ENCODE measurements at regions not wholly inside any gene's neighbourhood (a gene's known extent, or its start where the extent isn't known, plus 50 kb on each side); places are given as distances from the start of the nearest gene placed in this dataset.
"Not testable (repeated sequence)": the region's sequence is repeated elsewhere in the genome, so short reads cannot be mapped to it uniquely, and the experiment has no call there.

DNA sequence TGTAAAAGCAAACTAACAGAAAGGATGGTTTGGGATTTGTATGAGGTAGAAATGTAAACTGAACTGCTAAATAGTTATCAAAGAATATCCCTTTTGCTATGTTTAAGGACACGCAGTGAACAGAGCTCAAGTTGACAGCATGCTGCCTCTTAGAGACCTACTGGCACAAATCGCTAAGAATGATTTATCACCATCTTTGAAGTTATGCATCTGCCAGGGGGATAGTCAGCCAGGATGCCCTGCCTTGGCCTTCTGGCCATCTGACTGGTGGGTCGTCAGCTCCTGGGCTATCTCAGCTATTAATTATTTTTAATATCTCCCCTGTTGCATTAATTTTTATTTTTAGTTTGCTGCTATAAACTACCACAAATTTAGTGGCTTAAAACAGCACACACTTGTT is 334.8 kb upstream of the KAZN start:
- no peaks in the 10 kb centered on the region for H3K27me3 ChIP-seq (ENCODE audit: control insufficient read depth in 1 of 2, insufficient read depth in 2 of 2, low read length in 2 of 2)
- no peak overlapping the region for H3K4me3 ChIP-seq (ENCODE audit: low read length in 2 of 2)
- no peak overlapping the region for H3K9ac ChIP-seq (ENCODE audit: low read length in 2 of 2)
- peaks cover 3% of the 10 kb centered on the region for H3K4me1 ChIP-seq (ENCODE audit: control insufficient read depth, insufficient read depth, low read length)
- H3K36me3 ChIP-seq (ENCODE audit: control insufficient read depth in 2 of 2, insufficient read depth in 2 of 2, low read length in 2 of 2) = no peaks in the 10 kb centered on the region
- H3K27ac ChIP-seq (ENCODE audit: low read length) = no peak overlapping the region
- no peaks in the 10 kb centered on the region for H3K9me3 ChIP-seq (ENCODE audit: control insufficient read depth in 2 of 2, low read length in 2 of 2)

DNA sequence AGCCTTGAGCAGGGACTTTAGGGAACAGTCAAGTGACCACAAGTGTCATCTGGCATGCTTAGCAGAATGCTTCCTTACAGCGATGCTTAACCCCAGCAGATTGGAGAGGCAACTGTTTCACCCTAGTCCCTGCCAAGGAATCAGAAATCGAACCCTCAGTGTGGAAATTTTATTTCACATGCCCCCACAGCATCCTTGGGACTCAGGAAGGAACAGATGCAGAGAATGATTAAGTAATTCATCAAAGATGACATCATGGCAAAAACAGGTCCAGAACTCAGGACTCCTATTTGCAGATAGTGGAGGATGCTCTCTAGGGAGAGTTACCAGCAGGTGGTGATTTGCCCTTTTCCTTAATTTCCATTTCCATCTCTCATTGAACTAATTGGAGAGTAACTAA is 333.0 kb upstream of the KAZN start:
- Histone ChIP-seq H3K27me3 (ENCODE audit: control insufficient read depth in 1 of 2, insufficient read depth in 2 of 2, low read length in 2 of 2) (no peaks in the 10 kb centered on the region), H3K4me3 (ENCODE audit: low read length in 2 of 2) (no peak overlapping the region), H3K4me1 (ENCODE audit: control insufficient read depth, insufficient read depth, low read length) (no peaks in the 10 kb centered on the region), H3K36me3 (ENCODE audit: control insufficient read depth in 2 of 2, insufficient read depth in 2 of 2, low read length in 2 of 2) (no peaks in the 10 kb centered on the region), H3K9ac (ENCODE audit: low read length in 2 of 2) (no peak overlapping the region), H3K9me3 (ENCODE audit: control insufficient read depth in 2 of 2, low read length in 2 of 2) (no peaks in the 10 kb centered on the region), H3K27ac (ENCODE audit: low read length) (no peak overlapping the region)

DNA sequence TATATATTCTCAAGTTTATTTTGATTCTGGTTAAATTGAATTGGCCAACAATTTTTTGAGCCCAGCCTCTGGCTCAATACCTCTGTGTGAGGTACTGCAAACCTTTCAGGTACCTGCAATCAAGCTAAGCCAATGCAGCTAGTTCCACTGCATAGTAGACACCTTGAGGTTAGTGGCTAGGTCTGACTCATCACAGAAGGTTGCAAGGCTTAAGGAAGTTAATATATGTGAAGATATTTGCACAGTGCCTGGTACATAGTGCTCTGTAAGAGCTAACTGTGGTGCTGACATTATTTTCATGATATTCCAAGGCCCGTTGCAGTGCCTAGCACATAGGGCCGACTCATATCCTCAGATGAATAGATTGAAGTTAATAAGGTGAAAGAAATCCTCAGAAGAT is 330.5 kb upstream of the KAZN start:
- Histone ChIP-seq H3K27ac (ENCODE audit: low read length) (no peak overlapping the region), H3K27me3 (ENCODE audit: control insufficient read depth in 1 of 2, insufficient read depth in 2 of 2, low read length in 2 of 2) (no peaks in the 10 kb centered on the region), H3K4me3 (ENCODE audit: low read length in 2 of 2) (no peak overlapping the region), H3K36me3 (ENCODE audit: control insufficient read depth in 2 of 2, insufficient read depth in 2 of 2, low read length in 2 of 2) (no peaks in the 10 kb centered on the region), H3K4me1 (ENCODE audit: control insufficient read depth, insufficient read depth, low read length) (no peaks in the 10 kb centered on the region), H3K9ac (ENCODE audit: low read length in 2 of 2) (no peak overlapping the region), H3K9me3 (ENCODE audit: control insufficient read depth in 2 of 2, low read length in 2 of 2) (peaks cover 4% of the 10 kb centered on the region in 2 donors)

- no peak overlapping the region for H3K4me3 ChIP-seq (ENCODE audit: low read length in 2 of 2)
- no peak overlapping the region for H3K9ac ChIP-seq (ENCODE audit: low read length in 2 of 2)
- no peaks in the 10 kb centered on the region for H3K4me1 ChIP-seq (ENCODE audit: control insufficient read depth, insufficient read depth, low read length)
- H3K27ac ChIP-seq (ENCODE audit: low read length) = no peak overlapping the region
- no peaks in the 10 kb centered on the region for H3K36me3 ChIP-seq (ENCODE audit: control insufficient read depth in 2 of 2, insufficient read depth in 2 of 2, low read length in 2 of 2)
- H3K27me3 ChIP-seq (ENCODE audit: control insufficient read depth in 1 of 2, insufficient read depth in 2 of 2, low read length in 2 of 2) = no peaks in the 10 kb centered on the region
- H3K9me3 ChIP-seq (ENCODE audit: control insufficient read depth in 2 of 2, low read length in 2 of 2) = peaks cover 4% of the 10 kb centered on the region in 2 donors
These were observed 327.7 kb upstream of the KAZN start for GRCh38 chr1:14270821-14271220.

DNA sequence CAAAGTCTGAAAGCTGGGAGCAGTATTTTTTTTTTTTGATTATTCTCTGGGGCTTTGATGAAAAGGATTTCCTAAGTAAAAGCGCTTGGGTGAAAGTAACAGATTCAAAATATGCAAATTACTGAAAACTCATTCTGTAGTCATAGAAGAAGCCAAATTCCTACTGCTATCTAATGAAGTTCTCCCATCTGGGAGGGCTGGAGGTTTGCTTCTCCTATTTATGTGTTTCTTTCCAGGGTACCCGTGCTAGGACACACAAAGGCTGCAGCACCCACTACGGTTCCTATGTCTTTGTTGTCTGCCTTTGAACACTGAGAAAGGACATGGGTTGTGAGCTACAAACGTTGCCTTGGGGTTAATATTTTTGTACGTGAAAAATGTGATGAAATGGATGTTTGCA is 324.7 kb upstream of the KAZN start:
- H3K27me3 ChIP-seq (ENCODE audit: control insufficient read depth in 1 of 2, insufficient read depth in 2 of 2, low read length in 2 of 2) = no peaks in the 10 kb centered on the region
- H3K27ac ChIP-seq (ENCODE audit: low read length) = no peak overlapping the region
- no peak overlapping the region for H3K4me3 ChIP-seq (ENCODE audit: low read length in 2 of 2)
- no peak overlapping the region for H3K9ac ChIP-seq (ENCODE audit: low read length in 2 of 2)
- no peaks in the 10 kb centered on the region for H3K4me1 ChIP-seq (ENCODE audit: control insufficient read depth, insufficient read depth, low read length)
- no peaks in the 10 kb centered on the region for H3K36me3 ChIP-seq (ENCODE audit: control insufficient read depth in 2 of 2, insufficient read depth in 2 of 2, low read length in 2 of 2)
- H3K9me3 ChIP-seq (ENCODE audit: control insufficient read depth in 2 of 2, low read length in 2 of 2) = peaks cover 4% of the 10 kb centered on the region in 2 donors

- H3K9me3 ChIP-seq (ENCODE audit: control insufficient read depth in 2 of 2, low read length in 2 of 2); H3K4me1 ChIP-seq (ENCODE audit: control insufficient read depth, insufficient read depth, low read length); H3K27ac ChIP-seq (ENCODE audit: low read length): not testable (repeated sequence)
These were observed 318.6 kb upstream of the KAZN start for GRCh38 chr1:14279891-14280290.

DNA sequence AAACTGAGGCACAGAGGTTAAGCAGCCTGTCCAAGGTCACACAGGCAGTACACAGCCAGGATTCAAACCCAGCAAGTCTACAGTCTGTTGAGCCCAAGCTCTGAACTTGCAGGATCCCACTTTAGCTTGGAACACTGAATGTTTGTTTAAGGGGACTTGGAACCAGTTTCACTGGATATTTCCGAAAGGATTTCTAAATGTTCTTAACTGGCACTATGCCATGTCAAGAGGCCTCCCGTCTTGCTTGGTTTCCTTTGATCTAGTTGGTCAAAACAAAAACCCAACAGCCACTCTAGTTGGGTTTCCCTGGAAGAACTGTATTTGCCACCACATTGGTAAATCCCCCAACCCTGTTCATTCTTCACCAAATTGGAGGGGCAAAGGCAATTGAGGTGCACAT is 317.6 kb upstream of the KAZN start:
- Histone ChIP-seq H3K27me3 (ENCODE audit: control insufficient read depth in 1 of 2, insufficient read depth in 2 of 2, low read length in 2 of 2) (no peaks in the 10 kb centered on the region), H3K4me3 (ENCODE audit: low read length in 2 of 2) (no peak overlapping the region), H3K9ac (ENCODE audit: low read length in 2 of 2) (no peak overlapping the region), H3K4me1 (ENCODE audit: control insufficient read depth, insufficient read depth, low read length) (no peaks in the 10 kb centered on the region), H3K36me3 (ENCODE audit: control insufficient read depth in 2 of 2, insufficient read depth in 2 of 2, low read length in 2 of 2) (no peaks in the 10 kb centered on the region), H3K27ac (ENCODE audit: low read length) (no peak overlapping the region), H3K9me3 (ENCODE audit: control insufficient read depth in 2 of 2, low read length in 2 of 2) (peaks cover 0 to 4% of the 10 kb centered on the region in 2 donors)

More at GRCh38 chr1:14279891-14280290, 318.6 kb upstream of the KAZN start:
- H3K4me3 ChIP-seq (ENCODE audit: low read length in 2 of 2); H3K36me3 ChIP-seq (ENCODE audit: control insufficient read depth in 2 of 2, insufficient read depth in 2 of 2, low read length in 2 of 2); H3K27me3 ChIP-seq (ENCODE audit: control insufficient read depth in 1 of 2, insufficient read depth in 2 of 2, low read length in 2 of 2); H3K9ac ChIP-seq (ENCODE audit: low read length in 2 of 2): not testable (repeated sequence)

DNA sequence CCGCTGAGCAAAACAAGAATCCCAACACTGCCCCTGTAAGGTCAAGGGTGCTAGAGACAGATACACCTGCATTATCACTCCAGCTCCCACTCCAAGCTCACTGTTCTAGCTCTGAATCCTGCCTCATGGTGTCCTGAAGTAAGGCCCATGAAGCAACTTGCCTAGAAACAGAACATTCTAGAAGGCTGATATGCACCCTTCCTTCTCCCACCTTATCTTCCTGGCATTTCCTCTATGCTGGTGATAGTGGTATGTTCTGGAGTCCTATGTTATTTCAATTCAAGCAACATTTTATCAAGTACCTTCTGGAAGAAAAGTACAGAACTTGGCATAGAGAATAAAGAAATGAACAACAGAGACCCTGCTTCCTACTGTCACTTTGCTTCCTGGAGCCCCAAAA is 317.1 kb upstream of the KAZN start:
- H3K36me3 ChIP-seq (ENCODE audit: control insufficient read depth in 2 of 2, insufficient read depth in 2 of 2, low read length in 2 of 2) = no peaks in the 10 kb centered on the region
- H3K4me1 ChIP-seq (ENCODE audit: control insufficient read depth, insufficient read depth, low read length) = no peaks in the 10 kb centered on the region
- H3K27me3 ChIP-seq (ENCODE audit: control insufficient read depth in 1 of 2, insufficient read depth in 2 of 2, low read length in 2 of 2) = no peaks in the 10 kb centered on the region

GRCh38 chr1:14282707-14283106 is 315.8 kb upstream of the KAZN start:
- Histone ChIP-seq H3K27ac (ENCODE audit: low read length) (no peak overlapping the region), H3K4me3 (ENCODE audit: low read length in 2 of 2) (no peak overlapping the region), H3K9ac (ENCODE audit: low read length in 2 of 2) (no peak overlapping the region), H3K36me3 (ENCODE audit: control insufficient read depth in 2 of 2, insufficient read depth in 2 of 2, low read length in 2 of 2) (no peaks in the 10 kb centered on the region), H3K9me3 (ENCODE audit: control insufficient read depth in 2 of 2, low read length in 2 of 2) (peaks cover 0 to 4% of the 10 kb centered on the region in 2 donors), H3K4me1 (ENCODE audit: control insufficient read depth, insufficient read depth, low read length) (no peaks in the 10 kb centered on the region), H3K27me3 (ENCODE audit: control insufficient read depth in 1 of 2, insufficient read depth in 2 of 2, low read length in 2 of 2) (no peaks in the 10 kb centered on the region)

More for the DNA sequence above, 317.1 kb upstream of the KAZN start:
- Histone ChIP-seq H3K9ac (ENCODE audit: low read length in 2 of 2) (no peak overlapping the region), H3K9me3 (ENCODE audit: control insufficient read depth in 2 of 2, low read length in 2 of 2) (peaks cover 0 to 4% of the 10 kb centered on the region in 2 donors), H3K27ac (ENCODE audit: low read length) (no peak overlapping the region), H3K4me3 (ENCODE audit: low read length in 2 of 2) (no peak overlapping the region)

- Histone ChIP-seq H3K27ac (ENCODE audit: low read length) (no peak overlapping the region), H3K4me3 (ENCODE audit: low read length in 2 of 2) (no peak overlapping the region), H3K9me3 (ENCODE audit: control insufficient read depth in 2 of 2, low read length in 2 of 2) (peaks cover 0 to 4% of the 10 kb centered on the region in 2 donors), H3K27me3 (ENCODE audit: control insufficient read depth in 1 of 2, insufficient read depth in 2 of 2, low read length in 2 of 2) (no peaks in the 10 kb centered on the region), H3K9ac (ENCODE audit: low read length in 2 of 2) (no peak overlapping the region), H3K36me3 (ENCODE audit: control insufficient read depth in 2 of 2, insufficient read depth in 2 of 2, low read length in 2 of 2) (no peaks in the 10 kb centered on the region), H3K4me1 (ENCODE audit: control insufficient read depth, insufficient read depth, low read length) (no peaks in the 10 kb centered on the region)
These were observed 313.2 kb upstream of the KAZN start for GRCh38 chr1:14285238-14285637.

DNA sequence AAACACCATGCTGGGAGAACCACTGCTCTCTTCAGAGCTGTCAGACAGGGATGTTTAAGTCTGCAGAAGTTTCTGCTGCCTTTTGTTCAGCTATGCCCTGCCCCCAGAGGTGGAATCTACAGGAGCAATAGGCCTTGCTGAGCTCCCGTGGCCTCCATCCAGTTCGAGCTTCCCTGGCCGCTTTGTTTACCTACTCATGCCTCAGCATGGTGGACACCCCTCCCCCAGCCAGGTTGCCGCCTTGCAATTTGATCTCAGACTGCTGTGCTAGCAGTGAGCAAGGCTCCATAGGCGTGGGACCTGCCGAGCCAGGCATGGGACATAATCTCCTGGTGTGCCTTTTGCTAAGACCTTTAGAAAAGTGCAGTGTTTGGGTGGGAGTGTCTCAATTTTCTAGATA is 307.3 kb upstream of the KAZN start:
- H3K27me3 ChIP-seq (ENCODE audit: control insufficient read depth in 1 of 2, insufficient read depth in 2 of 2, low read length in 2 of 2); H3K27ac ChIP-seq (ENCODE audit: low read length); H3K4me3 ChIP-seq (ENCODE audit: low read length in 2 of 2); H3K4me1 ChIP-seq (ENCODE audit: control insufficient read depth, insufficient read depth, low read length); H3K9ac ChIP-seq (ENCODE audit: low read length in 2 of 2); H3K9me3 ChIP-seq (ENCODE audit: control insufficient read depth in 2 of 2, low read length in 2 of 2); H3K36me3 ChIP-seq (ENCODE audit: control insufficient read depth in 2 of 2, insufficient read depth in 2 of 2, low read length in 2 of 2): not testable (repeated sequence)

DNA sequence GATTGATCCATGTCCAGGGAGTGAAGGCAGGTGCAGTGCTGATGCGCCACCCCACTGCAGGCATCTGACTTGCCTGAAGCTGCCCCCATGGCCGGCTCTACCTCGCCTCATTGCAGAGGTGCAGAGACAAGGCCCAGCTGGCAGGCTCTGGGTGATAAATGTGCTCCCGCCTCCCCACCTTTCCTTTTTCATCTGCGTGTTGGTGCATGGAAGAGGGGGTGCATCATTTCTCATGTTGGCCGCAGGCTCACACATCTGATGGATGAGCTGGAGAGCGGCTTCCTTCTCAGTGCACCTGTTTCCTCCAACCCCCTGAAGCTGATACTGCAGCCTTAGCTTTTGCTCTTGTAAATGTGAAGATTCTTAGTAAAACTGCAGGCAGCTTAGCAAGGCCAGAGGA is 306.0 kb upstream of the KAZN start:
- Histone ChIP-seq H3K27me3 (ENCODE audit: control insufficient read depth in 1 of 2, insufficient read depth in 2 of 2, low read length in 2 of 2) (no peaks in the 10 kb centered on the region), H3K9ac (ENCODE audit: low read length in 2 of 2) (no peak overlapping the region), H3K9me3 (ENCODE audit: control insufficient read depth in 2 of 2, low read length in 2 of 2) (no peaks in the 10 kb centered on the region), H3K27ac (ENCODE audit: low read length) (no peak overlapping the region), H3K4me1 (ENCODE audit: control insufficient read depth, insufficient read depth, low read length) (no peaks in the 10 kb centered on the region), H3K36me3 (ENCODE audit: control insufficient read depth in 2 of 2, insufficient read depth in 2 of 2, low read length in 2 of 2) (no peaks in the 10 kb centered on the region), H3K4me3 (ENCODE audit: low read length in 2 of 2) (no peak overlapping the region)
